Ishikawa (cell line): ENCODE measurements at regions not wholly inside any gene's neighbourhood (a gene's known extent, or its start where the extent isn't known, plus 50 kb on each side); places are given as distances from the start of the nearest gene placed in this dataset.

Experiments
- CREB1 ChIP-seq: IDR thresholded peaks from 2 replicates; pipeline ENCODE4 v1.6.1; 2012; ENCODE audit warnings: low read depth
- EGR1 ChIP-seq: IDR thresholded peaks from 2 replicates; pipeline ENCODE4 v1.6.1; 2012
- EP300 ChIP-seq: IDR thresholded peaks from 2 replicates; pipeline ENCODE4 v1.6.1; 2012; ENCODE audit warnings: borderline replicate concordance
- FOXM1 ChIP-seq: IDR thresholded peaks from 2 replicates; pipeline ENCODE4 v1.6.1; 2012; ENCODE audit warnings: low read depth, borderline replicate concordance
- NFIC ChIP-seq: IDR thresholded peaks from 2 replicates; pipeline ENCODE4 v1.6.1; 2012
- RAD21 ChIP-seq: IDR thresholded peaks from 2 replicates; pipeline ENCODE4 v1.6.1; 2012; ENCODE audit warnings: low read depth
- TAF1 ChIP-seq: IDR thresholded peaks from 2 replicates; pipeline ENCODE4 v1.6.1; 2012; ENCODE audit warnings: low read depth, mild to moderate bottlenecking
- TCF12 ChIP-seq: IDR thresholded peaks from 2 replicates; pipeline ENCODE4 v1.6.1; 2012; ENCODE audit warnings: low read depth
- TEAD4 ChIP-seq: IDR thresholded peaks from 2 replicates; pipeline ENCODE4 v1.6.1; 2012
- YY1 ChIP-seq: IDR thresholded peaks from 2 replicates; pipeline ENCODE4 v1.6.1; 2012; ENCODE audit warnings: low read depth
- ZBTB7A ChIP-seq: IDR thresholded peaks from 2 replicates; pipeline ENCODE4 v1.6.1; 2012; ENCODE audit warnings: low read depth
- TF ChIP-seq, protein P1 (sequence below): IDR thresholded peaks from 2 replicates; pipeline ENCODE4 v1.6.1; 2012
- TF ChIP-seq, protein P2 (sequence below): IDR thresholded peaks from 2 replicates; pipeline ENCODE4 v1.6.1; 2012; ENCODE audit warnings: low read depth, mild to moderate bottlenecking

DNA sequence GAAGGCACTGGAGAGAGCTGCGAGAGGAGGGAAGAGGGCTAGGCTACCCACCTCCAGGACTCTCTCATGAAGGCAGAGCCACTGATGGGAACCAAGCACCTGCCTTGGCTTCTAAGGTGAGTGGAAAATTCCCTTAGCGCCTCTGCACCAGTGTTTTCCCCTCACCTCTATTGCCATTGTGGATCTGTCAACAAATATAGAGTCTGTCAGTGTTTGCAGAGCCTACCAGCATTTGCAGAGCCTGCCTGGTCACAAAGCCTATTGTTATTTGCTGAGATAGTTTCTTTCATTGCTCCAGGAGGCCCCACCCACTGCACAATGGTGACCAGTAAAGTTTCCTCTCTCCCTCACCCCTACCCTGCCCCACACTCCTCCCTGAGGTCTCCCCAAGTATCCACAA is 141.9 kb downstream of the MRPL14 start:
- TF ChIP-seq, protein P1, sequence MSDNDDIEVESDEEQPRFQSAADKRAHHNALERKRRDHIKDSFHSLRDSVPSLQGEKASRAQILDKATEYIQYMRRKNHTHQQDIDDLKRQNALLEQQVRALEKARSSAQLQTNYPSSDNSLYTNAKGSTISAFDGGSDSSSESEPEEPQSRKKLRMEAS: no peak
- no peak for TF ChIP-seq FOXM1
- TF ChIP-seq TEAD4: no peak
- TF ChIP-seq TAF1: no peak
- no peak for TF ChIP-seq EGR1
- TF ChIP-seq, protein P2, sequence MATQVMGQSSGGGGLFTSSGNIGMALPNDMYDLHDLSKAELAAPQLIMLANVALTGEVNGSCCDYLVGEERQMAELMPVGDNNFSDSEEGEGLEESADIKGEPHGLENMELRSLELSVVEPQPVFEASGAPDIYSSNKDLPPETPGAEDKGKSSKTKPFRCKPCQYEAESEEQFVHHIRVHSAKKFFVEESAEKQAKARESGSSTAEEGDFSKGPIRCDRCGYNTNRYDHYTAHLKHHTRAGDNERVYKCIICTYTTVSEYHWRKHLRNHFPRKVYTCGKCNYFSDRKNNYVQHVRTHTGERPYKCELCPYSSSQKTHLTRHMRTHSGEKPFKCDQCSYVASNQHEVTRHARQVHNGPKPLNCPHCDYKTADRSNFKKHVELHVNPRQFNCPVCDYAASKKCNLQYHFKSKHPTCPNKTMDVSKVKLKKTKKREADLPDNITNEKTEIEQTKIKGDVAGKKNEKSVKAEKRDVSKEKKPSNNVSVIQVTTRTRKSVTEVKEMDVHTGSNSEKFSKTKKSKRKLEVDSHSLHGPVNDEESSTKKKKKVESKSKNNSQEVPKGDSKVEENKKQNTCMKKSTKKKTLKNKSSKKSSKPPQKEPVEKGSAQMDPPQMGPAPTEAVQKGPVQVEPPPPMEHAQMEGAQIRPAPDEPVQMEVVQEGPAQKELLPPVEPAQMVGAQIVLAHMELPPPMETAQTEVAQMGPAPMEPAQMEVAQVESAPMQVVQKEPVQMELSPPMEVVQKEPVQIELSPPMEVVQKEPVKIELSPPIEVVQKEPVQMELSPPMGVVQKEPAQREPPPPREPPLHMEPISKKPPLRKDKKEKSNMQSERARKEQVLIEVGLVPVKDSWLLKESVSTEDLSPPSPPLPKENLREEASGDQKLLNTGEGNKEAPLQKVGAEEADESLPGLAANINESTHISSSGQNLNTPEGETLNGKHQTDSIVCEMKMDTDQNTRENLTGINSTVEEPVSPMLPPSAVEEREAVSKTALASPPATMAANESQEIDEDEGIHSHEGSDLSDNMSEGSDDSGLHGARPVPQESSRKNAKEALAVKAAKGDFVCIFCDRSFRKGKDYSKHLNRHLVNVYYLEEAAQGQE: no peak
- no peak for TF ChIP-seq EP300
- no peak for TF ChIP-seq YY1
- no peak for TF ChIP-seq RAD21
- TF ChIP-seq ZBTB7A: no peak
- TF ChIP-seq CREB1: no peak
- TF ChIP-seq TCF12: no peak
- no peak for TF ChIP-seq NFIC
